Esophagus squamous epithelium (tissue), 4 donors: ENCODE measurements at regions not wholly inside any gene's neighbourhood (a gene's known extent, or its start where the extent isn't known, plus 50 kb on each side); places are given as distances from the start of the nearest gene placed in this dataset.

Experiments
- POLR2A ChIP-seq, 4 donors: fragments of 450-650 bp; IDR thresholded peaks; one replicate each; pipeline ENCODE4 v1.6.1; 2017; ENCODE audit warnings: antibody characterized with exemption in 4 of 4, mild to moderate bottlenecking in 4 of 4, moderate library complexity in 3 of 4
- TF ChIP-seq, protein P1 (sequence below), 6 experiments: fragments of 450-650 bp in 4 of 6; fragments of 200-600 bp in 2 of 6; sonication (generic) in 2 of 6; IDR thresholded peaks; one replicate each; pipeline ENCODE4 v1.5.1; 2016 to 2019; ENCODE audit warnings: antibody characterized with exemption in 6 of 6, mild to moderate bottlenecking in 4 of 6, moderate library complexity in 4 of 6

DNA sequence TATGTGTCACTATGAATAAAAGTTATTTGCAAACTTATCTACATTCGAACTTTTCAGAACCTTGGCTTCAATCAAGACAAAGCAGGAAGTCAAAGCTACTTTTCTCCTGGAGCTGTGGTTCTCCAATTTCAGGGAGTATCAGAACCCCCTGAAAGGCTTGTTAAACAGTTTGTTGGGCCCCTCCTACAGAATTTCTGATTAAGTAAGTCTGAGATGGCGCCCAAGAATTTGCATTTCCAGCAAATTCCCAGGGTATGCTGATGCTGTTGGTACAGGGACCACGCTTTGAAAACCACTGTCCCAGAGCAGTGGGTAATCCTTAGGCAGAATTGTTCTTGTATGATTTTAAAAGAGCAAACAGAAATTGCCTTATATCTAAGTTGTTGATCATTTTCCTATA is 189.9 kb upstream of the KCNG1 start:
- TF ChIP-seq, protein P1, sequence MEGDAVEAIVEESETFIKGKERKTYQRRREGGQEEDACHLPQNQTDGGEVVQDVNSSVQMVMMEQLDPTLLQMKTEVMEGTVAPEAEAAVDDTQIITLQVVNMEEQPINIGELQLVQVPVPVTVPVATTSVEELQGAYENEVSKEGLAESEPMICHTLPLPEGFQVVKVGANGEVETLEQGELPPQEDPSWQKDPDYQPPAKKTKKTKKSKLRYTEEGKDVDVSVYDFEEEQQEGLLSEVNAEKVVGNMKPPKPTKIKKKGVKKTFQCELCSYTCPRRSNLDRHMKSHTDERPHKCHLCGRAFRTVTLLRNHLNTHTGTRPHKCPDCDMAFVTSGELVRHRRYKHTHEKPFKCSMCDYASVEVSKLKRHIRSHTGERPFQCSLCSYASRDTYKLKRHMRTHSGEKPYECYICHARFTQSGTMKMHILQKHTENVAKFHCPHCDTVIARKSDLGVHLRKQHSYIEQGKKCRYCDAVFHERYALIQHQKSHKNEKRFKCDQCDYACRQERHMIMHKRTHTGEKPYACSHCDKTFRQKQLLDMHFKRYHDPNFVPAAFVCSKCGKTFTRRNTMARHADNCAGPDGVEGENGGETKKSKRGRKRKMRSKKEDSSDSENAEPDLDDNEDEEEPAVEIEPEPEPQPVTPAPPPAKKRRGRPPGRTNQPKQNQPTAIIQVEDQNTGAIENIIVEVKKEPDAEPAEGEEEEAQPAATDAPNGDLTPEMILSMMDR (IDR thresholded peaks at IDR 0.05) = no peak
- TF ChIP-seq POLR2A (IDR thresholded peaks at IDR 0.05) = no peak
